PC-9 (cell line): ENCODE measurements at regions not wholly inside any gene's neighbourhood (a gene's known extent, or its start where the extent isn't known, plus 50 kb on each side); places are given as distances from the start of the nearest gene placed in this dataset.

Source experiments
- CTCF ChIP-seq: fragments of 200-600 bp; sonication (generic); conservative IDR thresholded peaks from 2 replicates; pipeline ENCODE4 v1.6.1; 2017; ENCODE audit warnings: mixed run types, antibody characterized with exemption, mild to moderate bottlenecking, moderate library complexity
- EZH2 ChIP-seq: fragments of 200-600 bp; sonication (generic); IDR thresholded peaks from 2 replicates; pipeline ENCODE4 v1.8.0; 2017; ENCODE audit warnings: antibody characterized with exemption, low read depth

GRCh38 chr18:61108706-61109105 lies 224.5 kb upstream of the CDH20 start:
- TF ChIP-seq CTCF (no peak), EZH2 (no peak)
